GM18867 (cell line): ENCODE measurements at regions not wholly inside any gene's neighbourhood (a gene's known extent, or its start where the extent isn't known, plus 50 kb on each side); places are given as distances from the start of the nearest gene placed in this dataset.
"Not testable (repeated sequence)": the region's sequence is repeated elsewhere in the genome, so short reads cannot be mapped to it uniquely, and the experiment has no call there.

ENCODE experiments used
- ATAC-seq: cut with Tn5 transposase; IDR thresholded peaks from one replicate; pipeline ENCODE4 v1.9.1; 2021; ENCODE audit warnings: mild to moderate bottlenecking, moderate library complexity; ENCODE audit not compliant: unreplicated experiment

DNA sequence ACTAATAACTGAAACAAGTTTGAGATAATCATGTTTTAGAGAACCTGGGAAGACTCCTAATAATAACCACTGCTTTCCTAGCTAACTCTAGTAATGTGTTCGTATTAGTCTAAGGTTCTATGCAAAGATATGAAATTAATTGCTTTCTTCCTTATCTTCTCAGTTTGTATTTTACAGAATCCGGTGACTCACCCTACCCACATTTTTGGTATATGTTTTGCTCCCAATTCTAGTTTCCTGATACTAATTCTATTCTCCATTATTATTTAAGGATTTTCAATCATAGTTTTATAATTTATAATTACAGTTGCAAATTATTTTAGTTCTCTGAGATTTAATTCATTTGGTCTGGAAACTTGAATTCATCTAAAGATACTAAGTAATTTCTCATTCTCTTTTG lies 394.6 kb upstream of the SETBP1 start:
- ATAC-seq, result no peak

DNA sequence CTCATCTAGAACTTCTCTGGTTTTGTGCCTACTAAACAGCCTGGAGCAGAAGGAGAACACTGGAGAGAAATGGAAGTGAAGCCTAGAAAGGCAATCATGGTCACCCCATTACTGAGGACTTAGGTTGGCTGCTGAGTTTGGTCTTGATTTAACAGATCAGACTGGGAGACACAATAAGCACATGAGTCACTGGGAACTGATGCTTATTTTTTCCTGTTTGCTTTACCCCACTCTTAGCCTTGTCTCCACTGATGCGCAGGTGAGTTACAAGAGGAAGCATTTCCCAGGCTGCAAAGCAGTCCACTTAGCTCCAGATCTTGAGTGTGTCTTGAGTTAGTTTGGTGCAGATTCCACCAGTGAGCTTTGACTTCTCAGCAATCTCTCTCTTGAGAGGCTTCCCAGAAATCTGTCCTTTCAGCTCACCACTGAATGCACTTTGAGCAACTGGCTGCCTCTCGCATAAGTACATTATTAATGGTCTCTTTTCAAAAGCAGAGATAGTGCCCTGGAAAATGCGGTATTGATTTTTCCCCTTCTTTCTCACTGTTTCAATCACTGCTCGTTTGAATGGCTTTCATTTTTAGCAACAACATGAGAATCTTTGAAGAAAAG lies 390.2 kb upstream of the SETBP1 start:
- no peak for ATAC-seq

DNA sequence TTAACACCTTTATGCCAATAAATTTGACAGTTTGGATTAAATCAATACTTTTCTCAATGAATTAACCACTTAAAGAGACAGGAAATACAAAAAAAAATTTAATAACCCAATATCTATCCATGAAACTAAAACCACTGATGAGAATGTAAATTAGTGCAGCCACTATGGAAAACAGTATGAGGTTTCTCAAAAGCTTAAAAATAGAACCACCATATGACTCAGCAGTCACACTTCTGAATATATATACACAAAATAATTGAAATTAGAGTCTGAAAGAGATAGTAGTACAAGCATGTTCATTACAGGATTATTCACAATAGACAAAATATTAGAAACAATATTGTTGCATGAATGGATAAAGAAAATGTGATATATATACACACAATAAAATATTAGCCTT lies 382.1 kb upstream of the SETBP1 start:
- no peak for ATAC-seq

DNA sequence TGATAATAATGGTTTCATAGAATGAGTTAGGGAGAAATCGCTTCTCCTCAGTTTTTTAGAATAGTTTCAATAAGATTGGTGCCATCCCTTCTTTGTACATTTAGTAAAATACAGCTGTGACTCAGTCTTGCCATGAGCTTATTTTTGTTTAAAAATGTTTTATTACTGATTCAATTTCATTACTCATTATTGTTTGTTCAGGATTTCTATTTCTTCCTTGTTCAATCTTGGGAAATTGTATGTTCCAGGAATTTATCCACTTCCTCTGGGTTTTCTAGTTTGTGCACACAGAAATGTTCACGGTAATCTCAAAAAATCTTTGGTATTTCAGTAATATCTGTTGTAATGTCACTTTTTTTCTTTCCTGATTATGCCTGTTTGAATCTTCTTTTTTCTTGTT lies 371.5 kb upstream of the SETBP1 start:
- ATAC-seq, result no peak

DNA sequence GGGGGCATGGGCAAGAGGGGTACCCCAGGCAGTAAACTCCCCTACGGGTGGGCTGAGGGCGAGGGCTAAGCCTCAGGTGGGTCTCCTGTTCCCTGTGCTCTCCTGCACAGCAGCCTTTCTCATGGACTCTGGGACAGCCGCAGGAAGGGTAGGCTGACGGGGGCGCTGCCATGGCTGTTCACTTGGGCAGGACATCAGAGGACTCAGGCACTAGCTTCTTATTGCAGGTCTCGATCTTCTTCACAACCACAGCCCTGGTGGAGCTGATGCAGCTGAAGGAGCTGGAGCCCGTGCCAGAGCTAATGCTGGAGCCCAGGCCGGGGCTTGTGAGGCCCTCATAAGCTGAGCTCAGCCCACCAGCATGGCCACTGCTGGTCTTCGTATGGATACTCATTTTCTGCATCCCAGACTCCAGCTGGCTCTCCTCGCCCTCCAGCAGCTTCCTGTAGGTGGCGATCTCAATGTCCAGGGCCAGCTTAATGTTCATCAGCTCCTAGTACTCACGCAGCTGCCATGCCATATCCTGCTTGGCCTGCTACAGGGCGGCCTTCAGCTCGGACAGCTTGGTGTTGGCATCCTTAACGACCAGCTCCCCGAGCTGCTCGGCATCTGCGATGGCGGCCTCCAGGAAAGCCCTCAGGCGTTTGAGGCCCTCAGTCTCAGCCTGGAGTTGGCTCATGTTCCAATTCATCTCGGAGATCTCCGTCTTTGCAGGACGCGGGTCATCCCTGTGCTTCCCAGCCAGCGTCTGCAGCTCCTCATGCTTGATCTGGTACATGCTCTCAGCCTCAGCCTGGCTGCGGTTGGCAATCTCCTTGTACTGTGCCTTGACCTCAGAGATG lies 359.8 kb upstream of the SETBP1 start:
- ATAC-seq, result no peak

DNA sequence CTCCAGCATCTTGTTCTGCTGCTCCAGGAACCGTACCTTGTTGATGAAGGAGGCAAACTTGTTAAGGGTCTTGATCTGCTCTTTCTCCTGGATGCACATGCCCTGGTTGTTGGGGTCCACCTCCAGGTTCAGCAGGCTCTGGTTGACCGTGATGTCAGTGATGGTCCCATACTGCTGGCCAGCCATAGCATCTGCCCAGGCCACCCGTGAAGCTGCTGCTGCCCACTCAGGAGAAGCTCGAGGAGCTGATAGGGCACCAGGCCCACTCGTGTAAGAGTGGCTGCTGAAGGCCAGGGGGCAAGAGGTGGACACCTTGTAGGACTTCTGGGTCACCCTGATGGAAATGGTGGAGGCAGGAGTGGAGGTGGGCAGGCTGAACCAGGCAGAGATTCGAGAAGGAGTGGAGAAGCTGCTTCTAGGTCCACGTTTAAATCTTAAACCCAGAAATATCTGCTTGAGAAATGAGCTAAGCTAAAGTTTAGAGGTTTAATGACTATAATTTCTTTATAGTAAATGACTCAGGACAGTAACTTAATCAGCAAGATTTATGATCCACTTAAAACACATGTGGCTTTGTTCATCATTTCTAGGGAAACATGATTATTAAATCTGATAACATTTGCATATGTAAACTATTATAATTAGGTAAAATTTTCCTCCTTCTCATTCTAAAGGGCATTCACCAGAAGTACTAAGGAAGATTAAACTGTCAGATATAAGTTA lies 358.7 kb upstream of the SETBP1 start:
- no peak for ATAC-seq

DNA sequence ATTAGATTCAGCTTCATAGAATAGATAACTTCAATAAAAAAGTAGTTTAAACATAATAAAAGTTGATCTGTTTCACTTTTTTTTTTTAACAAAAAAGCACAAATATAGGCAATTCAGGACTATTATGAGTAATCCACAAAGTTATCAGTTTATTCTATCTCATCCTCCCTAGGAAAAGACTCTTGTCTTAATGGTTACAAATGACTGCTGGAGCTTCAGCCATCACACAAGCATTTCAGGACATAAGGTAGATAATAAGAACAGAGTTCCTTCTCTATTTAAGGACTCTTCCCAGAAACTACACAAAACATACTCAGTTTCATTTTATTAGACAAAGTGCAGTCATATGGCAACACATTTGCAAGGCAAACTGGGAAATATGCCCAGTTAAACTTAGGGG lies 357.6 kb upstream of the SETBP1 start:
- ATAC-seq, result no peak

DNA sequence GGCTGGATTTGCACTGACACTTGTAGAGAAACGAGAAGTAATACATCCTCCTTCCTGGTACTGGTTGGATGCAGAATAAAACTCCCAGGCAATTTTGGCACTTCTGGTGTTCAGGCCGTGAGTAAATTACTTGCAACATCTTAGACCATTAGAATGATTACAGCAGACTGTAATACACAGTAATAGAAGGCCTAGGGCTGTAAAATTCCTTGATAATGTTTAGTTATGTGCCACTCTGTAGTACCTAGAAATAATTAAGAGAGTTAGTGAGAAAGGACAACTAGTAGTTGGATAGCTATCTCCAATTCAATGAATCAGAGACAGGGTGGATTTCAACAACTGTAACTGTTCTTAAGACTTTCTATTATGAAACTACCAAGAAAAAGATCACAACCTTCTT lies 356.3 kb upstream of the SETBP1 start:
- no peak for ATAC-seq

DNA sequence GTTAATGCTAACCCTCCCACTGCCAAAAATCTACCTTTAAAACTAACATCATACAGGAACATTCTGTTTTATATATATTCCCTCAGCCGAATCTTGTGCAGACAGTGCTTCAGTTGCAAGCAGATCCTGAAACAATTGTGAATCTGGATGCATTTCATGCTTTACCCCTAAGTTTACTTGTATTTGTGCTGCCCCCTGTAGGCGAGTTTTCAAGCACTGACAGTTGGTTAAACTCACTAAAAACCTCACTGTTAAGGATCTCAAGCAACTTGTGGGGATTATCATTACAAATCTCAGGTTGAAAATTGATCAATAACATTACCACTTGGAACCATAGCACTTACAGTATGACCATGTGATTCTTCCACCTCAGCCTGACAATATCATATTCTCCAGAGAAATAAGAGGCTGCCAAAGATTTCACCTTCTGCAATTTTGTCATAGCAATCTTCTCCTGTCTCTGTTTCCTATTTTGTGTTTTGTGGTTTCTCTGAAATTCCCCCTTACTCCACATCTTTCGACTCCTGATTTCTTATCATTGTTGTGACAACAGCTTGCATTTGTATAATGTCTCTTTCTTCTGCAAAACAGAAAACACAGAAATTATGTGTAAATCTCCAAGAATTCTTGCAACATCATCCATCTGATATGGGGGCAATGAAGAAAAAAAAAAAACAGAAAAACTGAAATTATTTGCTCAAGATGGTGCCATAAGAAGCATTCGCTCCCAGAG lies 354.6 kb upstream of the SETBP1 start:
- ATAC-seq, result no peak

DNA sequence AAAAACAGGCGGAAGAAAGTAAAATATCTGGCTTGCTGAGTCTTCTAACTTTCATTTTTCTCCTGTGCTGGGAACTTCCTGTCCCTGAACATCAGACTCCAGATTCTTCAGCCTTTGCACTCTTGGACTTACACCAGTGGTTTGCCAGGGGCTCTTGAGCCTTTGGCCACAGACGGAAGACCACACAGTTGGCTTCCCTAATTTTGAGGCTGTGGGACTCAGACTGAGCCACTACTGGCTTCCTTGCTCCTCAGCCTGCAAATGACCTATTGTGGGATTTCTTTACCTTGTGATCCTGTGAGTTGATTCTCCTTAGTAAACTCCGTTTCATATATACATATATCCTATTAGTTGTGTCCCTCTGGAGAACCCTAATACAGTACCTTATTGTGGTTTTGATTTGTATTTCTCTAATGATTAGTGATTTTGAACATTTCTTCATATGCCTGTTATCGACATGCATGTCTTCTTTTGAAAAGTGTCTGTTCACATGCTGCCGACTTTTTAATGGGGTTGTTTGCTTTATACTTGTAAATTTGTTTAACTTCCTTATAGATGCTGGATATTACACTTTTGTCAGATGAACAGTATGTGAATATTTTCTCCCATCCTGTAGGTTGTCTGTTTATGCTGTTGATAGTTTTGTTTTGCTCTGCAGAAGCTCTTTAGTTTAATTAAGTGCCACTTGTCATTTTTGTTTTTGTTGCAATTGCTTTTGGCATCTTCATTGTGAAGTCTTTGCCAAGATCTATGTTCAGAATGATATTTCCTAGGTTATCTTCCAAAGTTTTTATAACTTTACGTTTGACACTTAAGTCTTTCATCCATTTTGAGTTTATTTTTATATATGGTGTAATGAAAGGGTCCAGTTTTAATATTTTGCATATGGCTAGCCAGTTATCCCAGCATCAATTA lies 348.8 kb upstream of the SETBP1 start:
- ATAC-seq, result no peak

DNA sequence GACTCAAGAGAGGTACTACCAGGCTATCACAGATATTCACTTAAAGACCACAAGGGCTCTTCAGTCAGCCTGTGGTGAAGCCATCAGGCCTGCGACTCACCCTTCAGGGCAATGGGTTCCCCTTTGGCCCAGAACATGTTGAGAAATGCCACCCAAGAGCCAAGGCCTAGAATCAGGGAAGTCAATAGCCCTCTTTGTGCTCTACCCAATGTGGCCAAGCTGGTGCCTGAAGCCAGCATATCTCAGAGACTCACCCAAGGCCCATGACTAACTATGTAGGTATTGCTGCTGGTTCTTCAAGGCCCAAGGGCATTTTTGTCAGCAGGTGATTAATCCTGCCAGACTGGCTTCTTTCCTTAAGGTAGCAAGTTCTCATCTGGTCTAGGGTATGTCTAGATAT lies 338.9 kb upstream of the SETBP1 start:
- ATAC-seq, result no peak

DNA sequence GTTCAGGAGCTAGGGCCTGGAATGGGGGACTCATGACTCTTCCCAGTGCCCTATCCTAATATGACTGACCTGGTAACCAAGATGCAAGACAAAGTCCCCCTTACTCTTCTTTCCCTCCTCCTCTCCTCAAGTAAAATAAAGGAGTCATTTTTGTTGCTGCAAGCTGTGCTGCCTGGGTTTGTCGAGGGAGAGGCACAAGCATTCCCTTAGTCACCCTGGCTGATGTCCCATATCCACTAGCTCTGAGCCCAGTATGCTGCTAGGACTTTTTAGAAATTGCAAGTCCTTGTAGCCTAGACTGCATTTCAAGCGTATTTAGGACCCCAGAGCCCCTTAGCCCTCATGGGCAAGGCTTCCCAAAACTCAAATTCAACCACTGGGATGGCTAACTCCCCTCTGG lies 338.5 kb upstream of the SETBP1 start:
- no peak for ATAC-seq

DNA sequence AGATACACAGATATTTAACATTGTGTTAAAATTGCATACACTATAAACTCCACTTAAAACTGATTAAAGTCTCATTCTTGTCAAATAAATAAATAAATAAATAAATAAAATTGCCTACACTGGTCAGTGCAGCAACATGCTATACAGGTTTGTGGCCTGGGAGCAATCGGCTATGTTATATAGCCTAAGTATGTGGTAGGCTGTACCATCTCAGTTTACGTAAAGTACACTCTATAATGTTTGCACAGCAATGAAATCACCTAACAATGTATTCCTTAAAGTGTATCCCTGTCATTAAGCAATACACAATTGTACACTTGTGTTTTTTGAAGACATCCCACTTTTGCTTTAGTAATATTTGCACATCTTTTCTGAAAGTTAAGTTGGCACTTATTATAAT lies 337.7 kb upstream of the SETBP1 start:
- ATAC-seq, result no peak

DNA sequence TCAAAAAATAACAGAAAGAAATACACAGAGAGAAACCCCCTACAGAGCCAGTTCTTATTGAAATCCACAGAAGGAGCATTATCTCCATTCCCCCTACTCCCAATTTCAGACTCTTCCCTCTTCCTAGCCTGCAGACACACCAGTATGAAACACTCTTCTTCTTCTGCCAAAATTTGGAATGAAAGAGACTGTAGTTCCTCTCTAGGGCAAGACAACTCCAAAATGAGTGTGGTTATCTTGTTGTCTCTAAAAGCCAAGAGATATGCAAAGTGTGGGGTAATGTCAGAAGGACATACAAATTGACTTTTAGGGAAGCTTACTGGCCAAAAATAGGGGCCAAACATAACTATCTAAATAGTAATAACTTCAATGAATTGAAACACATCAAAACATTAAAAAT lies 337.1 kb upstream of the SETBP1 start:
- no peak for ATAC-seq

DNA sequence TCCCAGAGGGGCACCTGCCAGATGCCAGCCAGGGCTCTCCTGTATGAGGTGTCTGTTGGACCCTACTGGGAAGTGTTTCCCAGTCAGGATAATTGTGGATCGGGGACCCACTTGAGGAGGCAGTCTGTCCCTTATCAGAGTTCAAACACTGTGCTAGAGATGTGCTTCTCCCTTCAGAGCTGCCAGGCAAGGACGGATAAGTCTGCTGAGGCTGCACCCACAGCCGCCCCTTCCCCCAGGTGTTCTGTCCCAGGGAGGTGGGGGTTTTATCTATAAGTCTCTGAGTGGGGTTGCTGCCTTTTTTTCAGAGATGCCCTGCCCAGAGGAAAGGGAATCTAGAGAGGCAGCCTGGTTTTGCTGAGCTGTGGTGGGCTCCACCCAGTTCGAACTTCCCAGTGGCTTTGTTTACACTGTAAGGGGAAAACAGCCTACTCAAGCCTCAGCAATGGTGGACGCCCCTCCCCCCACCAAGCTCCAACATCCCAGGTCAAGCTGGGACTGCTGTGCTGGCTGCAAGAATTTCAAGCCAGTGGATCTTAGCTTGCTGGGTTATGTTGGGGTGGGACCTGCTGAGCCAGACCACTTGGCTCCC lies 324.0 kb upstream of the SETBP1 start:
- no peak for ATAC-seq

DNA sequence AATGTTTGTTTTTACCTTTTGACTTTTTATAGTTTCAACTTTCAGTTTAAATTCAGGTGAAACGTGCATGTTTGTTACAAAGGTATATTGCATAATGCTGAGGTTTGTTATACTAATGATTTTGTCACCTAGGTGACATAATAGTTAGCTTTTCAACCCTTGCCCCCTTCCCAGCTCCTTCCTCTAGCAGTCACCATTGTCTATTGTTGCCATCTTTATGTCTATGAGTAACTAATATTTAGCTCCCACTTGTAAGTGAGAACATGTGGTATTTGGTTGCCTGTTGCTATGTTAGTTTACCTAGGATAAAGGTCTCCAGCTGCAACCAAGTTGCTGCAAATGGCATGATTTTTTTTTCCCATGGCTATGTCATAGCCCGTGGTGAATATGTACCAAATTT lies 322.3 kb upstream of the SETBP1 start:
- no peak for ATAC-seq

DNA sequence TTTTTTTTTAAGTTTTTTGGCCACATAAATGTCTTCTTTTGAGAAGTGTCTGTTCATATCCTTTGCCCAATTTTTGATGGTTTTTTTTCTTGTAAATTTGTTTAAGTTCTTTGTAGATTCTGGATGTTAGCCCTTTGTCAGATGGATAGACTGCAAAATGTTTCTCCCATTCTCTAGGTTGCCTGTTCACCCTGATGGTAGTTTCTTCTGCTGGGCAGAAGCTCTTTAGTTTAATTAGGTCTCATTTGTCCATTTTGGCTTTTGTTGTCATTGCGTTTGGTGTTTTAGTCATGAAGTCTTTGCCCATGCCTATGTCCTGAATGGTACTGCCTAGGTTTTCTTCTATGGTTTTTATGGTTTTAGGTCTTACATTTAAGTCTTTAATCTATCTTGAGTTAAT lies 320.9 kb upstream of the SETBP1 start:
- ATAC-seq, result not testable (repeated sequence)

DNA sequence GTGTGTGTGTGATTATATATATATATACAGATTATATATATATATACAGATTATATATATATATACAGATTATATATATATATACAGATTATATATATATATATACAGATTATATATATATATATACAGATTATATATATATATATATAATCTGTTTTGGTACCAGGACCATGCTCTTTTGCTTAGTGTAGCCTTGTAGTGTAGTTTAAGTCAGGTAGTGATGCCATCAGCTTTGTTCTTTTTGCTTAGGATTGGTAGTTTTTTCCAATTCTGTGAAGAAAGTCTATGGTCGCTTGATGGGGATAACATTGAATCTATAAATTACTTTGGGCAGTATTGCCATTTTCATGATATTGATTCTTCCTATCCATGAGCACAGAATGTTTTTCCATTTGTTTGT lies 318.5 kb upstream of the SETBP1 start:
- not testable (repeated sequence) for ATAC-seq

DNA sequence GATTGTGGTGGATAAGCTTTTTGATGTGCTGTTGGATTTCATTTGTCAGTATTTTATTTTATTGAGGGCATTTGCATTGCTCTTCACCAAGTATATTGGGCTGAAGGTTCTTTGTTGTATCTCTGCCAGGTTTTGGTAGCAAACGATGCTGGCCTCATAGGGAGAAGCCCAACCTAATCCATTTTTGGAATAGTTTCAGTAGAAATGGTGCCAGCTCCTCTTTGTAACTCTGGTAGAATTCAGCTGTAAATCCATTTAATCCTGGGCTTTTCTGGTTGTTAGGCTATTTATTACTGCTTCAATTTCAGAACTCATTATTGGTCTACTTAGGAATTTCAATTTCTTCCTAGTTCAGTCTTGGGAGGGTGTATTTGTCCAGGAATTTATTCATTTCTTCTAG lies 309.8 kb upstream of the SETBP1 start:
- ATAC-seq, result no peak

DNA sequence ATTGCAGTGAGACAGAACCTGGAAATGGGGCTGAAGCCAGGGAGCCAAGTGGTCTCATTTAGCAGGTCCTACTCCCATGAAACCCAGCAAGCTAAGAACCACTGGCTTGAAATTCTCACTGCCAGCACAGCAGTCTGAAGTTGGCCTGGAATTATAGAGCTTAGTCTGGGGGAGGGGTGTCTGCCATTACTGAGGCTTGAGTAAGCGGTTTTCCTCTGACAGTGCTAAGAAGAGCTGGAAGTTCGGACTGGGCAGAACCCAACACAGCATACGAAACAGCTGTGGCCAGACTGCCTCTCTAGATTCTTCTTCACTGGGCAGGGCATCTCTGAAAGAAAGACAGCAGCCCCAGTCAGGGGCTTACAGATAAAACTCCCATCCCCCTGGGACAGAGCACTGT lies 305.7 kb upstream of the SETBP1 start:
- no peak for ATAC-seq
